GM18868 (cell line): ENCODE measurements at regions not wholly inside any gene's neighbourhood (a gene's known extent, or its start where the extent isn't known, plus 50 kb on each side); places are given as distances from the start of the nearest gene placed in this dataset.

Experiments
- ATAC-seq: cut with Tn5 transposase; IDR thresholded peaks from one replicate; pipeline ENCODE4 v1.9.1; 2021; ENCODE audit warnings: mild to moderate bottlenecking, moderate library complexity; ENCODE audit not compliant: unreplicated experiment

- ATAC-seq, result no peak
These were observed 110.2 kb upstream of the HNRNPU start for GRCh38 chr1:244974550-244974949.

- ATAC-seq, result no peak
These were observed 109.8 kb upstream of the HNRNPU start for GRCh38 chr1:244974106-244974505.

GRCh38 chr1:244971552-244972216, 107.3 kb upstream of the HNRNPU start:
- ATAC-seq, result no peak

- ATAC-seq, result peak; percentile 74
These were observed 106.6 kb upstream of the HNRNPU start for GRCh38 chr1:244970744-244971551.

GRCh38 chr1:244970236-244970743, 105.9 kb upstream of the HNRNPU start:
- ATAC-seq, result peak; percentile 67

GRCh38 chr1:244969355-244970235, 105.3 kb upstream of the HNRNPU start:
- ATAC-seq, result peak; percentile 20

- ATAC-seq, result no peak
These were observed 104.5 kb upstream of the HNRNPU start for GRCh38 chr1:244968881-244969280.

GRCh38 chr1:244968471-244968871, 104.1 kb upstream of the HNRNPU start:
- ATAC-seq, result no peak

GRCh38 chr1:244967159-244967558, 102.8 kb upstream of the HNRNPU start:
- no peak for ATAC-seq

- ATAC-seq, result no peak
These were observed 101.1 kb upstream of the HNRNPU start for GRCh38 chr1:244965185-244966030.

- ATAC-seq, result no peak
These were observed 100.0 kb upstream of the HNRNPU start for GRCh38 chr1:244964112-244964971.

- no peak for ATAC-seq
These were observed 99.0 kb upstream of the HNRNPU start for GRCh38 chr1:244963231-244963826.

GRCh38 chr1:244962130-244962529, 97.8 kb upstream of the HNRNPU start:
- ATAC-seq, result no peak

GRCh38 chr1:244960904-244961303, 96.6 kb upstream of the HNRNPU start:
- ATAC-seq, result no peak

GRCh38 chr1:244958593-244958992, 94.2 kb upstream of the HNRNPU start:
- no peak for ATAC-seq

- no peak for ATAC-seq
These were observed 93.2 kb upstream of the HNRNPU start for GRCh38 chr1:244957525-244957924.

GRCh38 chr1:244957122-244957521, 92.8 kb upstream of the HNRNPU start:
- ATAC-seq, result no peak

GRCh38 chr1:244955661-244956060, 91.3 kb upstream of the HNRNPU start:
- no peak for ATAC-seq

GRCh38 chr1:244954359-244954758, 90.0 kb upstream of the HNRNPU start:
- ATAC-seq, result no peak
